ENCODE measurements at regions not wholly inside any gene's neighbourhood (a gene's known extent, or its start where the extent isn't known, plus 50 kb on each side); places are given as distances from the start of the nearest gene placed in this dataset.

- no peak overlapping the region for H3K27ac ChIP-seq
- H3K36me3 ChIP-seq (replicated peaks) = no peaks in the 10 kb centered on the region
- no peaks in the 10 kb centered on the region for H3K27me3 ChIP-seq (replicated peaks)
- TF ChIP-seq CTCF (IDR thresholded peaks at IDR 0.05; ENCODE audit: low read depth, low read length, missing control alignments) = no peak
- no peak for DNase-seq
- in situ Hi-C loops (cut with HindIII; ENCODE audit: low pct_ligation_motif_present, low sequenced_read_pairs) = no loop called here
- H3K4me3 ChIP-seq (ENCODE audit: low read depth, low read length) = no peak overlapping the region
These were observed 70.1 kb downstream of the COPRS start for GRCh38 chr17:31788956-31789355.

- in situ Hi-C loops (cut with HindIII; ENCODE audit: low pct_ligation_motif_present, low sequenced_read_pairs) = no loop called here
- Histone ChIP-seq H3K36me3 (replicated peaks) (no peaks in the 10 kb centered on the region), H3K4me3 (ENCODE audit: low read depth, low read length) (no peak overlapping the region), H3K27me3 (replicated peaks) (no peaks in the 10 kb centered on the region), H3K27ac (peak overlapping the region; percentile 22)
- TF ChIP-seq CTCF (IDR thresholded peaks at IDR 0.05; ENCODE audit: low read depth, low read length, missing control alignments) = no peak
- no peak for DNase-seq
These were observed 70.5 kb downstream of the COPRS start for GRCh38 chr17:31788571-31788946.

GRCh38 chr17:31787857-31788570, 71.0 kb downstream of the COPRS start:
- in situ Hi-C loops (cut with HindIII; ENCODE audit: low pct_ligation_motif_present, low sequenced_read_pairs) = no loop called here
- no peak for TF ChIP-seq CTCF (IDR thresholded peaks at IDR 0.05; ENCODE audit: low read depth, low read length, missing control alignments)
- DNase-seq = peak; percentile 63
- Histone ChIP-seq H3K27ac (peak overlapping the region; percentile 22), H3K27me3 (replicated peaks) (no peaks in the 10 kb centered on the region), H3K36me3 (replicated peaks) (no peaks in the 10 kb centered on the region), H3K4me3 (ENCODE audit: low read depth, low read length) (no peak overlapping the region)

DNA sequence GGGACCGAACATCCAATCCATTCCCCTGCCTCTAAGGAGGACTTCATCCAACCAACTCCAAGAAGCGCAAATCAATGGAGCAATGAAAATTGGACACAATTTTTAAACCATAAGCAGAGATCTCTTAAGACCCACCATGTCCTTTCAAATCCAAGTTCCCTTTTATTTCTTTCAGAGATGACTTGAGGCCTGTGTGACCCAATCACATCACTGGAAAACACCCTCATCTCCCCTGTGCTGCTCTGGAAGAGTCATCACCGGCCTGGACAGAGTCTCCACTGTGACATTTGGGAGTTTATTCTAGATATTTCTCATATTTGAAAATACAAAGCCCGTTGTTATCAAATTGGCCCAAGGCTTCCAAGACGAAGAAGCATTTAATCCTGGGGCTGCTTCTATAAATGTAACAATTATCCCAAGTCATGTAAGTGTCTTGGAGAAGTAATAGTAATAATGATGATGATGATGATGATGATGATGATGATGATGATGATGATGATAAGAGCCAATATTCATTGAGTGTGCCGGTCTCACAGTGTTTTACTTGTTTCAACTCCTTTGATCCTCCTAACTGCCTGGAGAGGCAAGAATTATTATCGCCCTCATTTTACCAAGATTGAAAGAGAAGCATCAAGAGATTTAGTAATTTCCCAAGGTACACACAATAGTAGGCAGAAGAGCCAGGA, 72.1 kb downstream of the COPRS start:
- Histone ChIP-seq H3K36me3 (replicated peaks) (no peaks in the 10 kb centered on the region), H3K27me3 (replicated peaks) (no peaks in the 10 kb centered on the region), H3K4me3 (ENCODE audit: low read depth, low read length) (no peak overlapping the region), H3K27ac (no peak overlapping the region)
- in situ Hi-C loops (cut with HindIII; ENCODE audit: low pct_ligation_motif_present, low sequenced_read_pairs) = no loop called here
- no peak for TF ChIP-seq CTCF (IDR thresholded peaks at IDR 0.05; ENCODE audit: low read depth, low read length, missing control alignments)
- DNase-seq = no peak

GRCh38 chr17:31780483-31780882, 78.6 kb downstream of the COPRS start:
- TF ChIP-seq CTCF (IDR thresholded peaks at IDR 0.05; ENCODE audit: low read depth, low read length, missing control alignments) = no peak
- no peak overlapping the region for H3K27ac ChIP-seq
- H3K27me3 ChIP-seq (replicated peaks) = no peaks in the 10 kb centered on the region
- in situ Hi-C loops (cut with HindIII; ENCODE audit: low pct_ligation_motif_present, low sequenced_read_pairs) = no loop called here
- H3K36me3 ChIP-seq (replicated peaks) = no peaks in the 10 kb centered on the region
- no peak overlapping the region for H3K4me3 ChIP-seq (ENCODE audit: low read depth, low read length)
- no peak for DNase-seq
